ENCODE measurements at regions not wholly inside any gene's neighbourhood (a gene's known extent, or its start where the extent isn't known, plus 50 kb on each side); places are given as distances from the start of the nearest gene placed in this dataset.
"Not testable (repeated sequence)": the region's sequence is repeated elsewhere in the genome, so short reads cannot be mapped to it uniquely, and the experiment has no call there.

- DNase-seq = no peak
Measured at GRCh38 chr18:2147476-2148230, 423.7 kb downstream of the METTL4 start.

GRCh38 chr18:2148823-2149222, 422.5 kb downstream of the METTL4 start:
- no peak for DNase-seq

- DNase-seq = no peak
Measured at GRCh38 chr18:2150566-2150965, 420.7 kb downstream of the METTL4 start.

- no peak for DNase-seq
Measured at GRCh38 chr18:2154278-2154677, 417.0 kb downstream of the METTL4 start.

GRCh38 chr18:2164644-2165550, 406.4 kb downstream of the METTL4 start:
- DNase-seq = no peak

GRCh38 chr18:2166876-2167275, 404.4 kb downstream of the METTL4 start:
- DNase-seq = not testable (repeated sequence)

GRCh38 chr18:2168022-2168421, 403.3 kb downstream of the METTL4 start:
- DNase-seq = no peak

- DNase-seq = no peak
Measured at GRCh38 chr18:2169656-2170055, 401.6 kb downstream of the METTL4 start.

GRCh38 chr18:2171840-2172625, 399.3 kb downstream of the METTL4 start:
- DNase-seq = no peak

- DNase-seq = no peak
Measured at GRCh38 chr18:2172881-2173280, 398.4 kb downstream of the METTL4 start.

- DNase-seq = no peak
Measured at GRCh38 chr18:2173486-2173885, 397.8 kb downstream of the METTL4 start.

- no peak for DNase-seq
Measured at GRCh38 chr18:2178036-2178435, 393.3 kb downstream of the METTL4 start.

GRCh38 chr18:2179498-2180183, 391.7 kb downstream of the METTL4 start:
- DNase-seq = no peak

- no peak for DNase-seq
Measured at GRCh38 chr18:2180586-2180985, 390.7 kb downstream of the METTL4 start.

- DNase-seq = no peak
Measured at GRCh38 chr18:2183432-2183831, 387.9 kb downstream of the METTL4 start.

GRCh38 chr18:2186967-2187366, 384.3 kb downstream of the METTL4 start:
- no peak for DNase-seq

GRCh38 chr18:2188258-2188657, 383.0 kb downstream of the METTL4 start:
- no peak for DNase-seq

GRCh38 chr18:2191180-2191790, 380.0 kb downstream of the METTL4 start:
- no peak for DNase-seq

- DNase-seq = no peak
Measured at GRCh38 chr18:2192562-2192961, 378.7 kb downstream of the METTL4 start.

- no peak for DNase-seq
Measured at GRCh38 chr18:2197946-2198345, 373.4 kb downstream of the METTL4 start.

- no peak for DNase-seq
Measured at GRCh38 chr18:2199060-2199459, 372.2 kb downstream of the METTL4 start.

- no peak for DNase-seq
Measured at GRCh38 chr18:2201036-2201600, 370.2 kb downstream of the METTL4 start.

All from NCI-H345 (cell line).